Subcutaneous abdominal adipose tissue (tissue), 5 donors: ENCODE measurements at regions not wholly inside any gene's neighbourhood (a gene's known extent, or its start where the extent isn't known, plus 50 kb on each side); places are given as distances from the start of the nearest gene placed in this dataset.

ENCODE experiments used
- H3K27ac ChIP-seq: one replicate; pipeline ENCODE4 v1.7.0; 2013; ENCODE audit warnings: low read depth, mild to moderate bottlenecking, inconsistent platforms, low read length, moderate library complexity
- H3K27me3 ChIP-seq, 5 donors: one replicate each; pipeline ENCODE4 v1.7.0; 2013; ENCODE audit warnings: low read length in 5 of 5, inconsistent platforms in 1 of 5; ENCODE audit not compliant: control insufficient read depth in 5 of 5, insufficient read depth in 4 of 5
- H3K36me3 ChIP-seq, 5 donors: one replicate each; pipeline ENCODE4 v1.7.0; 2013; ENCODE audit warnings: low read length in 5 of 5; ENCODE audit not compliant: control insufficient read depth in 5 of 5, insufficient read depth in 5 of 5
- H3K4me1 ChIP-seq, 5 donors: one replicate each; pipeline ENCODE4 v1.7.0; 2013; ENCODE audit warnings: low read length in 5 of 5, mild to moderate bottlenecking in 3 of 5, moderate library complexity in 1 of 5; ENCODE audit not compliant: control insufficient read depth in 5 of 5, insufficient read depth in 5 of 5
- H3K4me3 ChIP-seq, 5 donors: one replicate each; pipeline ENCODE4 v1.7.0; 2013; ENCODE audit warnings: low read length in 5 of 5, low read depth in 1 of 5
- H3K9ac ChIP-seq, 5 donors: one replicate each; pipeline ENCODE4 v1.7.0; 2013; ENCODE audit warnings: low read length in 5 of 5, mild to moderate bottlenecking in 4 of 5, moderate library complexity in 3 of 5
- H3K9me3 ChIP-seq, 5 donors: one replicate each; pipeline ENCODE4 v1.7.0; 2013; ENCODE audit warnings: low read length in 5 of 5; ENCODE audit not compliant: control insufficient read depth in 5 of 5
- donor health status: healthy.
- donor health status: healthy.
- donor health status: healthy.
- donor health status: healthy.
- donor health status: healthy.

- no peak overlapping the region for H3K27ac ChIP-seq
- no peaks in the 10 kb centered on the region for H3K4me1 ChIP-seq
- no peak overlapping the region for H3K4me3 ChIP-seq
- no peaks in the 10 kb centered on the region for H3K36me3 ChIP-seq
- no peaks in the 10 kb centered on the region for H3K9me3 ChIP-seq
- H3K27me3 ChIP-seq, result no peaks in the 10 kb centered on the region
- no peak overlapping the region for H3K9ac ChIP-seq
Observed at GRCh38 chr1:244937099-244937498, 72.8 kb upstream of the HNRNPU start.

DNA sequence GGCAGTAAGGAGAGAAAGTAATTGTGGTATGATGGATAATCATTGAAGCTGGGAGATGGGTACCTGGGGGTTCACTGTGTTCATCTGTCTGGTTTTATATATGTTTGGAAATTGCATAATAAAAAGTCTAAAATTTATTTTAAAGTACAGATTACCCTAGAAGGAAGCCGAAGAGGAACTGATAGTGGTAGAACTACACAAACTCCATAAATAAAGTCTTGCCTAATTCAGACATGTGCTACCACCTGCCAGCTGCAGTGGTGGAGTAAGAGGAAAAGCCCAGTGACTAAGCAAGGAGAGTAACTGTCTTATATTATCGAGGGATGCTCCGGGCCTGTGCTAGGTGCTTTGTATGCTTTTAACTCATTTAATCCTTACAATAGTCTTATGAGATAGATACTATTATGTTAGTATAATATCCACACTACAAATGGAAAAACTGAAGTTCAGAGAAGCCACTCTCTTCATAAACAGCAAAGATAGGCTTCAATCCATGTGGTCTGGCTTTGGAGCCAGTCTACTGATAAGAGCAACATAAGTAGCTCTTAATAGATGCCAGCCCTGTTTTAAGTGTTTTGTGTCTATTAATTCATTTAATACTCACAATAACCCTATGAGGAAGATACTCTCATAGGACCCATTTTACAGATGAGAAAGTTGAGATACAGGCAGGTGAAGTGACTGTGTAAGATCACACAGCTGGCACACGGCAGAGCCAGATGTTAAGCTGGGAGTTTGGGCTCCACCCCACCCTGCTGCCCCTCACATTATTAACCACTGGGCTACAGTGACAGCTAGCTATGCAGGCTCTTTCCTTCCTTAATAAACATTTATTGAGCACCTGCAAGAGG lies 56.8 kb upstream of the HNRNPU start:
- H3K9me3 ChIP-seq, result no peaks in the 10 kb centered on the region
- no peak overlapping the region for H3K4me3 ChIP-seq
- H3K27me3 ChIP-seq, result peaks cover 0 to 6% (median 2%) of the 10 kb centered on the region in 5 donors
- H3K4me1 ChIP-seq, result peaks cover 0 to 11% (median 7%) of the 10 kb centered on the region in 5 donors
- H3K36me3 ChIP-seq, result no peaks in the 10 kb centered on the region
- no peak overlapping the region for H3K9ac ChIP-seq
- no peak overlapping the region for H3K27ac ChIP-seq

DNA sequence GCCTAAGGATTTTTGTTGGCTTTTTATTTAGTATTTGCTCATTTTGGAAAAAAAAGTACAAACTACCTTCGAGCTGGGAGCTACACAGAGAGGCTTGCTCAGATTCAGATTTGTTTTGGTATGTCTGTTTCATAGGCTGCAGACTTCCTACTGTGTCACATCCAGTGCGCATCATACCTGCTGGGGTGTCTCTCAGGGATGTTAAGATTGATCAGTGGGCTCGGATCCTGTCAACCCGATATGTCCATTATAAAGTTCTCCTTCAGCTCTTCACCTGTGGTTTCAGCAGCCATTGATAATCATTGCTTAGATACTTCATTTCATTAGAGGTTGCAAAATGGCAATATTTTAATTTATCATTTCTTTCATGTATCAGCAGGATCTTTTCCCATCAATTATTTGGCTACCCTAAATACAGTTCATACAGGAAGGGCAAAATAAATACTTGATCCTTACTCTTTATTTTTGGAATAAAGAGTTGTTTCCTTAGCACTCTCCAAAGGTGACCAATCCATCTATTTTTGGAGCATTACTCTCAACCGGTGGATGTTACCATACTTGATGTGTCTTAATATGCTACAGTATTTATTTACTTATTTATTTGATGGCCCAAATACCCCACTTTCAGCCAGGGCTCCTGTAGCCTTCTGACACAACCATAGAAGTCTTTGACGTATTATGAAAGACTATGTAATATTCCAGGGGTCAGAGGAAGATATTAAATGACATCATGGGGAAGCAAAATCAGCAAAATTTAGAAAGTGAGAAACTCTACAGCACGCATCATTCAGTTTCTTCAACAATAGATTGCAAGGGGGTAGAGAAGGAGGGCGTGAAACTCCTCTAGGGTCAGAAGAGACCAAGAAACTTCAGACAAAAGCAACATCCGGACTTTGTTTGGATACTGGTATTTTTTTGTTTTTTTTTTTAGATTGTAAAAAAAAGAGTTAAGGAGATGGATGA lies 55.3 kb upstream of the HNRNPU start:
- H3K27me3 ChIP-seq, result peaks cover 0 to 6% (median 2%) of the 10 kb centered on the region in 5 donors
- no peaks in the 10 kb centered on the region for H3K9me3 ChIP-seq
- no peak overlapping the region for H3K27ac ChIP-seq
- H3K36me3 ChIP-seq, result no peaks in the 10 kb centered on the region
- H3K4me1 ChIP-seq, result peaks cover 0 to 11% (median 7%) of the 10 kb centered on the region in 5 donors
- H3K4me3 ChIP-seq, result peak overlapping the region; percentile 70 to 82 (median 76)
- peak overlapping the region in 3 of 5 donors; percentile 7 to 70 (median 56) for H3K9ac ChIP-seq

DNA sequence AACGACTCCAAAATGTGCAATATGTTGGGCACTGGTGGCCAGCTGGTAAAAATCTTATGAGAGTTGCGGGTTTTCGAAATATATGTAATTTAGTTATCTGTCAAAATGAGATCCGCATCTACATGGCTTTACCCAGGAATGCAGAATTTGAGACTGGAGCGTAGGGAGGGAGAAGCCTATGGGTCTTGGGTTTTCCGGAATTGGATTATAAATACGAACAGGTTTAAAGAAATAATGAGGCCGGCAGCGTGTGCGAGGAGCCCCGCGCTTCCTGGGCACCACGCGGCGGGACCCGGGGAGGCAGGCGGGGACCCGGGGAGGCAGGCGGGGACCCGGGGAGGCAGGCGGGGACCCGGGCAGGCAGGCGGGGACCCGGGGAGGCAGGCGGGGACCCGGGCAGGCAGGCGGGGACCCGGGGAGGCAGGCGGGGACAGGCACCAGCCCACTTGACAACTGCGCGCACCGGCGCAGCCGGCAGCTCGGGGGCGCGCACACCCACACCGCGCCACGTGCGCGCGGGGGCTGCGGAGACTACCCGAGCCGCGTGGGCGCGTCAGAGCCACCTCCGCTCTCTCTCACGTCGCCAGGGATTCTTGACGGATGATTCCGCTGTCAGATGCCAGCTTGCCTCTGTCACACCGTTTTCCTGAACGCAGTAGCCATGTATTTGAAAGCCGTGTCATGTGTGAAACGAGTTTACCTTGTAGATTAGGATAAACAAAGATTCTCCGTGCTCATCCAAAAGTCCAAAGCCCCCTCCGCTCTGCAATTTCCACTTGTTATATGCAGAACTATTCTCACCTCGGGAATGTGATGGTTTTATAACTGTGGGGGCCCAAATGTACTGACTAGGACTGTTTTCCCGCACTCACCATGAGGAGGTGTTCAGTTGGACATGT lies 54.3 kb upstream of the HNRNPU start:
- Histone ChIP-seq H3K9ac (peak overlapping the region in 3 of 5 donors; percentile 7 to 70 (median 56)), H3K36me3 (no peaks in the 10 kb centered on the region), H3K4me1 (peaks cover 0 to 11% (median 7%) of the 10 kb centered on the region in 5 donors), H3K9me3 (no peaks in the 10 kb centered on the region), H3K27me3 (peaks cover 0 to 6% (median 2%) of the 10 kb centered on the region in 5 donors), H3K27ac (no peak overlapping the region), H3K4me3 (peak overlapping the region; percentile 70 to 82 (median 76))

DNA sequence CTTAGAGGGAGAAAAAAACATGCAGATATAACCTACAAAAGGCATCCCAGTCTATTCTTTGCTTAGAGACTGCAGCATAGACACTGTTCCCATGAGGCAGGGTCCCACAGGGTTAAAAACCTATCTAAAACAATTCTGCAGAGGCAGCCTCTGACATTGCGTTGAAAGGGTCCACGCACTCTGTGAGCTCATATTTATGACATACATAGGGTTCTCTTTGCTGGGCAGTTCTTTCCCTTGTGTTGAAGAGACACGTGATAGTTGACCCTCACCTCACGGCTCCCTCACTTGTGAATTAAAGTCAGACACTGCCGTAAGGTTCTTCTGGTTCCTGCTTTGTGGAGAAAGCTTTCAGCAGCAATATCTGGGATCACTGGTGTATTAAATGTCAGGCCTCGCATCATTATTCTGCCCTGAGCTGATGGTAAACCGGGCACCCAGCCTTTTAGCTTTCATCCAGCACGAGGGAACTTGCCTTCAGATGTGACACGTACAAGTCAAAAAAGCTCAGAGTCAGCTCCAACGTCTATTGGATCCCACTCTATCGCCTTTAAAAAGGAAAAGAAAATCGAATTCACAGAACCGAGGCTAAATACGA lies 52.8 kb upstream of the HNRNPU start:
- Histone ChIP-seq H3K27ac (no peak overlapping the region), H3K9ac (no peak overlapping the region), H3K4me3 (no peak overlapping the region), H3K9me3 (no peaks in the 10 kb centered on the region), H3K36me3 (no peaks in the 10 kb centered on the region), H3K4me1 (peaks cover 0 to 11% (median 7%) of the 10 kb centered on the region in 5 donors), H3K27me3 (peaks cover 0 to 6% (median 2%) of the 10 kb centered on the region in 5 donors)

GRCh38 chr1:244915736-244916135 lies 51.4 kb upstream of the HNRNPU start:
- no peak overlapping the region for H3K4me3 ChIP-seq
- H3K36me3 ChIP-seq, result no peaks in the 10 kb centered on the region
- H3K27ac ChIP-seq, result no peak overlapping the region
- H3K9ac ChIP-seq, result no peak overlapping the region
- H3K4me1 ChIP-seq, result peaks cover 0 to 11% (median 7%) of the 10 kb centered on the region in 5 donors
- peaks cover 0 to 6% (median 0%) of the 10 kb centered on the region in 5 donors for H3K27me3 ChIP-seq
- H3K9me3 ChIP-seq, result no peaks in the 10 kb centered on the region

DNA sequence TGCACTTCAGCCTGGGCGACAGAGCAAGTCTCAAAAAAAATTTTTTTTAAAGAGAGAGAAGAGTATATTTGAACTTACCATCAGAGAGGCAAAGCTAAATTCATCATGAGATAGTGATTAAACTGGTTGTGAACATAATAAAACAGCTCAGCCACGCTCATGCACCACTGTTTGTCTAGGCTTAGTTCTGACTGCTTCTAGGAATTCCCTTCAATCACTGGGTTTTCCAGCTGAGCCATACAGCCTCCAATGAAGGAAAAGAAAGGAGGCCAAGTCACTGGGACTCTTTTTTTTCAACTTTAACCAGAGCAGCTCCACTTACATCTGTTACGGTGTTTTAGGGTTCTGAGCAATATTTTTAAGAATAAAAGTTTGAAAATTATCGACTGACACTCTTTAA lies 50.4 kb upstream of the HNRNPU start:
- Histone ChIP-seq H3K36me3 (no peaks in the 10 kb centered on the region), H3K9me3 (no peaks in the 10 kb centered on the region), H3K9ac (no peak overlapping the region), H3K27ac (no peak overlapping the region), H3K4me1 (peaks cover 0 to 11% (median 7%) of the 10 kb centered on the region in 5 donors), H3K27me3 (peaks cover 0 to 4% (median 0%) of the 10 kb centered on the region in 5 donors), H3K4me3 (no peak overlapping the region)
